ENCODE measurements at regions not wholly inside any gene's neighbourhood (a gene's known extent, or its start where the extent isn't known, plus 50 kb on each side); places are given as distances from the start of the nearest gene placed in this dataset.

DNA sequence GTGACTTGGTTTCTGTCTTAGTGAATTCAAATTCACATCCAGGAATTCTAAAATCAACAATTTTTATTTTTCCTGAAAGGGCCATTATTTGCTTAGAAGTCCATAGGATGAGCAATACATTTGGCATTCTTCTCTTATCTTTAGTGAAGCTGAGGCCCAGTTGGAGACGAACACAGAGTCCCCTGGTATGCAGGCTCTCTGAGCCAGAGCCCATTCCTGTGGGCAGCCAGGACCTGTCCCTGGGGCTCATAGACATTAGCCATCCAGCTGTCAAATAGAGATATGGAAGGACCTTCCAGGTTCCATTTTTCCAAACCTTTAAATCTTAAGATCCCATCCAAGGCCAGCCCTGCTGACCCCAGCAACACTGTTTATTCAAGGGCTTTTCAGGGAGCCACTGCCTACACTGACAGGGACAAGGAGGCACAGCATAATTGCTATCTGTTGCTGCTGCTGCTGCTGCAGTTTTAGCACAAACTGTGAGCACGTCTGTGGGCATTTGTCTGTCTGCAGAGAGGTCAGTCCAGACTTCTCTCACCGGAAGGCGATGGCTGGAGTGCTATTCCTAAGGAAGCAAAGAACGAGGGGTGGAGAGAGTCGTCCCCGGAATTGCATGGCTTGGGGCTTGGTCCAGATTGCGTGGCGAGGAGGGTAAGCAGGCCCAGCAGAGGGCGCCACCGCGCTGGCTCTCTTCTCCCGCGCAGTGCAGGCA, 639.0 kb downstream of the CCDC171 start:
- Mint-ChIP-seq H3K36me3 (no peaks in the 10 kb centered on the region), H3K4me1 (peaks cover 0 to 4% of the 10 kb centered on the region in 2 donors), H3K27me3 (no peaks in the 10 kb centered on the region), H3K9me3 (peaks cover 6 to 10% of the 10 kb centered on the region in 2 donors), H3K4me3 (no peak overlapping the region), H3K27ac (no peak overlapping the region)
- DNase-seq (peak; percentile 9), ATAC-seq (replicated peaks) (peak; percentile 69 to 73)

DNA sequence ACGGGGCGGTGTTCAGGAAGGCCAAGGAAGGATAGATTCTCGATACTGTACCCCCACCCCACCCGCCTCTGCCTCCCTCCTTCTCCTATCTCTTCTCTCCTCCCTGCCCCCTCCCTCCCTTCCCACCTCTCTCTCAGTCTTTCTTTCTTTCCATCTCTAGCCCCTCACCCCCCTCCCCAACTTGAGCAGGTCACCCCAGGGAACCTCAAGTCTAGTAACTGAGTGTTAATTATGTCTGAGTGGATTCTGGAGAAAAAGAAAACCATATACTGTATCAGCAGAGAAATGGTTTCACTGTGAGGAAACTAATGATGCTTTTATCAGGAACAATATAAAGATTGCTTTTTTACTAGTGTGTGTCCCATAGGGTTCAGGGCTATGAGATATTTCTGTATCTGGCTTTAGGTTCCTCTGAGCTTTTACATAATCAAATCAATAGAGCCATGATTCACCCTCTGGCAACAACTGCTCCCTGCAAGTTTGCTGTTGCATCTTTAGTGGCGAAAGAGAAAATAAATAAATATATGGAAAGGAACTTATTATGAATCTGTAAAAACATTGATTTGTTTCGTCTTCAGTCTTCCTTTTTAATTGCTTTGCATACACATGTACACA, 639.7 kb downstream of the CCDC171 start:
- Mint-ChIP-seq H3K4me1 (peaks cover 0 to 4% of the 10 kb centered on the region in 2 donors), H3K27ac (no peak overlapping the region), H3K27me3 (no peaks in the 10 kb centered on the region), H3K36me3 (no peaks in the 10 kb centered on the region), H3K4me3 (no peak overlapping the region), H3K9me3 (peaks cover 6 to 10% of the 10 kb centered on the region in 2 donors)
- DNase-seq (no peak), ATAC-seq (replicated peaks) (peak in 1 of 2 donors; percentile 4)

DNA sequence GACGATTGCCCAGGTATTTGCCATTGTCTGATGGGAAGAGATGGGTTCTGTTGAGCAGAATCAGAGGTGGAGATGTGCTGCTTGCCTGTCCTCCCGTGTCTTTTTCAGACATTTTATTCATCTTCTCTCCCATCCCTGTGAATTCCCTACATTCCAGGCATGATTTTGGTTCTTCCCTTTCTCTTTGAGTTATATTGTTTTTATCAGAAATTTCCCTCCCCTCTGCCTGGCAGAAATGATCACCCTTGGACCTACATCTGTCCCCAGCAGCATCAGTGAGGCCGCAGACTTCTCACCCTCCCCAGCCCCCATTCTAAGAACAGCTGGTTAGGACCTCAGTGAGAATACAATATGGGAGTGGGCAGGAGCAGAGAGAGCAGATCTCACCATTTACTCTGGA, 640.2 kb downstream of the CCDC171 start:
- no peak overlapping the region for H3K27ac Mint-ChIP-seq
- no peak for ATAC-seq (replicated peaks)
- H3K36me3 Mint-ChIP-seq: no peaks in the 10 kb centered on the region
- H3K27me3 Mint-ChIP-seq: no peaks in the 10 kb centered on the region
- peaks cover 0 to 4% of the 10 kb centered on the region in 2 donors for H3K4me1 Mint-ChIP-seq
- no peak overlapping the region for H3K4me3 Mint-ChIP-seq
- peaks cover 6 to 10% of the 10 kb centered on the region in 2 donors for H3K9me3 Mint-ChIP-seq
- DNase-seq: no peak

DNA sequence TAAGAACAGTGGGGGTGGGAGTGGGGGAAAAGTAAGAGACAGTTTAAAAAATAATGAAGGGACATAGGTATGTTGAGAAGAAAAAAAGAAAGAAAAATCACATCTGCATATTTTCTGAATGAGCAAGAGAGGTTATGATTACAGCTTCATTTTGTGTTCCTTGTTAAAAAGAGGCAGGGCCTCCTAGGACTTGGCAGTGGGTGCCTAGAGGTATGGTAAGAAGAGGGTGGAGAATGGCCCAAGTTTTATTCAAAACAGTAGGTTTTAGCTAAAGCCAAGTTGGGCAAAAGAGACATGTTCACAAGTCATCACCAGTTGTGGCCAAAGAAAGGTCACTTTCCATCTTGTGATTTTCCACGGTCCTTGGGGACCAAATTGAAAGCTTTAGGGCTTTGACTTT, 643.4 kb downstream of the CCDC171 start:
- no peak overlapping the region for H3K4me3 Mint-ChIP-seq
- no peaks in the 10 kb centered on the region for H3K36me3 Mint-ChIP-seq

DNA sequence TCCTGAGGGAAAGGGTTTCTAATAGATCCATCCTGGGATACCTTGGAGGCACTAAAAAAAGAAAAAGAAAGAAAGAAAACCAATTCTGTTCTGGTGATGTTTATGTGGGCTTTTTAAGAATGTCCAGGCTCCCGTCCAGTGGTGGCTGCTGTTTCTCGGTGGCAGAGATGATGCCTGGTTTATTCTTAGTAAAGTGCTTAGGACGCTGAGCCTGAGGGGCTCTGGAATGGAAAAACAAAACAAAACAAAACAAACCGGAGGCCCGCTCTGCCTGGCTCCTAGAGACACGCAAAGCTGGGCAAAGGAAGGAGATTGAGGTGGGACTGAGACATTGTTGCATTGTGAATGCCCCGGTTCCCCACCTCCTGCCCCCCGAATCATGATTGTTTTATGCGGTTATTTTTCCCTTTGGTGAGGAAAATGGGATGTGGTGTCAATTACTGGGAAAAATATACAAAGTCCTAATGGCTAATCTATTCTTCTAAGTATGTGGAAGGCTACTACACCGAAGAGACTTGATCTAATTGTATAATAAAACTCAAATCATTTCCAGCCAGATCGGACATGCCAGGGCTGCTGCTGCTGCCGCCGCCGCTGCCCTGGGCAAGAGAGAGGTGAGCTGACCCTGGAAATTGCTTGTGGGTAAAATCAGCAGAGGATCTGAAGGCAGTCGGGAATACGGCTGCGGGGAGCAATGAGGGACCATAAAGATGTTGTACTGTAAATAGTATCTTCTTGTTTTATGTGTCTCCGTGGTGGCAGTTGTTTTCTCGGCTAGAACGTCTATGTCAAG, 644.9 kb downstream of the CCDC171 start:
- ATAC-seq (replicated peaks): no peak
- no peak for DNase-seq
- peaks cover 0 to 2% of the 10 kb centered on the region in 2 donors for H3K9me3 Mint-ChIP-seq
- H3K4me3 Mint-ChIP-seq: no peak overlapping the region
- H3K27ac Mint-ChIP-seq: no peak overlapping the region
- no peaks in the 10 kb centered on the region for H3K36me3 Mint-ChIP-seq
- H3K27me3 Mint-ChIP-seq: no peaks in the 10 kb centered on the region
- no peaks in the 10 kb centered on the region for H3K4me1 Mint-ChIP-seq

More for the DNA sequence above, 643.4 kb downstream of the CCDC171 start:
- no peak for ATAC-seq (replicated peaks)
- Mint-ChIP-seq H3K9me3 (peaks cover 0 to 2% of the 10 kb centered on the region in 2 donors), H3K4me1 (peaks cover 0 to 4% of the 10 kb centered on the region in 2 donors), H3K27ac (no peak overlapping the region), H3K27me3 (no peaks in the 10 kb centered on the region)
- no peak for DNase-seq

DNA sequence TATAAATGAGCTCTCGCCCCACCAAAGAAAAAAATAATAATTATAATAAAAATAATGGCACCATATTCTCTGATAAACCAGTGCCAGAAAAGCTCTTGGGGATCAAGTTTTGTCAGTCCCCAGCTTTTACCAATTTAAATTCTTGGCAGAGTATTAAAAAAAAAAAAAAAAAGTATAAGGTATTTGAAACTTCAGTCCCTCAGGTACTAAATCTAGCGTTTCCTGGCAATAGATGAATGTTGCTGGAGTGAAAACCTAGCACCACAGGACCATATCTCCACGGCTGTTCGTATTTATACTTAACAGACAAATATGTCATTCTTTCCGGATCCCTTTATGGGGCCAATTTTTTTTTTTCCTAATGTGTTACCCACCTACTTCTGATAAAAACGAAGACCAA, 646.2 kb downstream of the CCDC171 start:
- peaks cover 0 to 4% of the 10 kb centered on the region in 2 donors for H3K9me3 Mint-ChIP-seq
- no peak overlapping the region for H3K27ac Mint-ChIP-seq
- H3K4me1 Mint-ChIP-seq: no peaks in the 10 kb centered on the region
- DNase-seq: no peak
- no peak overlapping the region for H3K4me3 Mint-ChIP-seq
- no peak for ATAC-seq (replicated peaks)
- H3K27me3 Mint-ChIP-seq: no peaks in the 10 kb centered on the region
- no peaks in the 10 kb centered on the region for H3K36me3 Mint-ChIP-seq

DNA sequence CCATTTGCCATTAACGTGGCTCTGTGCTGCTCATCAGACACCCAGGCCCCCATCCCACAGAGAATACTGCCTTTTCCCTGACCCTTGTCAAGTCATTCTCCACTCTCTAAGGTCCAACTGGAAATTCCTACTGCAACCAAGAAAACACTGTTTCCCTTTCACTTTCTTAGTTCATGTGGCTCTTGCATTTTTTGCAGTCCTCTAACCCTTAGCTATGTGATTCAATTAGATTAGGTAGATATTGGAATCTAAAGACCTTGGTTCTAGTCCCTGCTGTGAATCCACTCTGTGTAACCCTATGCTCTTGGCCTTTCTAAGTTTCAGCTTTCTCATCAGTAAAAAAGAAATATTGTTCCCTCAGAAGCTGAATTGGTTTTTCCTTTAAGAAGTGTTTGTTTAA, 649.4 kb downstream of the CCDC171 start:
- Mint-ChIP-seq H3K4me3 (no peak overlapping the region), H3K27ac (no peak overlapping the region), H3K27me3 (no peaks in the 10 kb centered on the region), H3K9me3 (peaks cover 6 to 8% of the 10 kb centered on the region in 2 donors), H3K4me1 (no peaks in the 10 kb centered on the region), H3K36me3 (no peaks in the 10 kb centered on the region)
- ATAC-seq (replicated peaks) (no peak), DNase-seq (no peak)

DNA sequence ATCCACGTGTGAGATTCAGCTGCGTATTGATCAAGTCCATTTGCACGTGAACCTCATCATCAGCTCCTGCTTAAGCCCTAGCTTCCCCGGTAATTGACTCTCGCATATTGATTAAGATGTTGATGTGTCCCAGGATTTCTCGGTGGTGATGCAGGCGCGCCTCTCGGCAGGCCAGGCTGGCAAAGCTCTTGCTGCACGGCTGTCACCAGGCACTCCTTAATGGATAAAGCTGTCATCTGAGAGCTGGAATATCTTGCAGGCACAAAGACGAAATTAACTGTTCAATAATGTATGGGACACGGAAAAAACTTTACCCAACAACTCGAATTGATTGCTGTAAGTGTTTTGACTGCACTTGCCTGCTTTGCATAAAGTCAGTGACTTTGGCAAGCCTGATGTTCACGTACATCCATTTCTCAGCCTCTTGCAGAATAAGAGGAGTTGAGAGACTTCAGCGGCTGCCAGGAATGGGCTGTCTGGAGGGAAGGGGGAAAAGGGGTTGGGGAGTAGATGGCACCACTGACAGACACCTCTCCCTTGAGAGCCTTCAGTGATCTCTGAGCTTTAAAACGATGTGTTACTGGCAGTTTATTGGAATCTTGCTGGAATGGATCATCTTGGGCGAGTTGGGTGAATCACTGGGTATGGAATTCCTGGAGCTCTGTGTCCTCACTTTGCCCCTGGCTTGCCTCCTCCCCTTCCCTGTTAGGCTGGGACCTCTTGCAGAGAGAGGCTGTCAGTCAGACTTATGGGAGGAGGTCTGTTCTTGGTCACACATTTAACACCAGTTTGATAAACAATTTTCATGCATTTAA, 650.3 kb downstream of the CCDC171 start:
- no peak for ATAC-seq (replicated peaks)
- peaks cover 6 to 8% of the 10 kb centered on the region in 2 donors for H3K9me3 Mint-ChIP-seq
- no peaks in the 10 kb centered on the region for H3K36me3 Mint-ChIP-seq
- no peak for DNase-seq
- H3K4me3 Mint-ChIP-seq: no peak overlapping the region
- no peaks in the 10 kb centered on the region for H3K27me3 Mint-ChIP-seq
- H3K4me1 Mint-ChIP-seq: no peaks in the 10 kb centered on the region
- no peak overlapping the region for H3K27ac Mint-ChIP-seq

DNA sequence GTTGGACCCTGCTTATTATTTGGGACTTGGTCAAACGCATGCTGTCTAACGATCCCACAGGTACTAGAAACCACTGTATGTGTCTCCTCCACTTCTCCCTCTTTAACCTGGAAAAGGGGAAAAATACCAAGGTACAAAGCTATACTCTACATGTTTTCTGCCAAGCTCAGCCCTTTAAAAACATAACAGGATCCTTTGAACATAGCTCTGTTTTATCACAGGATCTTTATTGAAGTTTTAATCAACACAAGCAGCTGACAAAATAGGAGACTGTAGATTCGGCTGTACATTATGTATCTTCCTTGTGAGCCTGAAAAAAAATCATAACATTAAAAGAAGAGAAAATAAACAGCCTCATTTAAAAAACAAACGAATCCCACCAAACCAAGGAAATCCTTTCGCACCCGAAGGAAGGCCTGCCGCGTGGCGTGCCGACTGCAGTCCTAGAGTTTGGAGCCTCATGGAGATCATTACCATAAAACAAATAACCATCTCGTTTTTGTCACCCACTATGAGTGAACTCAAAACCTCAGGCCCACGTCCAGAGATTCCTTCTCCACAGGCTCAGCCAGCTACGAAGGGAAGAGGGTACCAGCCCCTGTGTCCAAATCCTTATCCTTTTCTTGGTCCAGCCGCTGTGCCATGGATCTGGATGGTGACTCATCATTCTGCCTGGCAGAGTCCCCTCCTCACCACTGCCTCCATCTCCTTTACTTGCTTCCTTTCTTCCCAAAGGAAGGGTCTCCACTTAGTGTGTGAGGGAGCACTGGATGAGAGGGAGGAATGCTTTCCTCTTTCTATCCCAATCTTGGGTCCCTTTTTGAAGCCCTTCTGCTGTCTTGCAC, 651.1 kb downstream of the CCDC171 start:
- no peaks in the 10 kb centered on the region for H3K4me1 Mint-ChIP-seq
- H3K4me3 Mint-ChIP-seq: no peak overlapping the region
- no peaks in the 10 kb centered on the region for H3K27me3 Mint-ChIP-seq
- H3K9me3 Mint-ChIP-seq: peaks cover 6 to 8% of the 10 kb centered on the region in 2 donors
- H3K36me3 Mint-ChIP-seq: no peaks in the 10 kb centered on the region
- DNase-seq: no peak
- ATAC-seq (replicated peaks): no peak
- no peak overlapping the region for H3K27ac Mint-ChIP-seq

DNA sequence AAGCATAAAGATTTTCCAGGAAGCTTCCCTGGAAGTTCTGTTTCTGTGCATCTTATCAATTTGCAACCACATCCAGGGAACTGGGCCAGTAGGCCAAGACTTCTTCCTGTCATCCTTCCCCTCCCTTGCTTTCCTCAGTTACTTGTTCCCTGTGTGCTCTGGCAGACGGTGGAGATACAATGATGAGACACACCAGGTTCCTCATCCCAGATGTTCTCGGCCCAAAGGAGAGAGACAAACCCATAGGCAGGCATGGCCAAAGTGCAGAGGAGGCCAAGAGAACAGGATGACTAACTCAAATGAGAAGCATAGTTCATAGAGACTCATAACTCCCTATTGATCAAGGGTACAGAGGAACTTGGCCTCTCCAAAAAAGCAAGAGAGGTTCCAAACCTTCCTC, 652.6 kb downstream of the CCDC171 start:
- Mint-ChIP-seq H3K9me3 (peaks cover 8 to 11% of the 10 kb centered on the region in 2 donors), H3K36me3 (no peaks in the 10 kb centered on the region), H3K4me1 (no peaks in the 10 kb centered on the region), H3K27me3 (no peaks in the 10 kb centered on the region), H3K27ac (no peak overlapping the region), H3K4me3 (no peak overlapping the region)
- DNase-seq (no peak), ATAC-seq (replicated peaks) (no peak)

DNA sequence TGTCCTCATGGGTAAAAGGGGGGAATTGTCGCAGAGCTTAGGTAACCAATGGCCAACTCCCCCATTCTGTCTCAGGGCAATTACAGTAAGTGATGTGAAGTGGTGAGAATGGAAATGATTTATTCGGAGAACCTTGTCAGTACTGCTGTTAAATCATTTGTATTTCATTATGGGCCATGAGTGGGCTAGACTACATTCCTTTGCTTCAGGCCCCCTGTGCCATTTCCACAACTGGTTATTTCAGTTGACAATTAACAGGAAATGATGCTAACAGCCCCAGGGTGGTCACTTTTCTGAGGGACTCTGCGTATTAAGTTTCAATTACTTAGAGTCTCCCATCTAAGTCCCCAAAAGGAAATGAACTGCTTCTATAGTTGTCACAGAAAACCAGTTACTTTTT, 653.7 kb downstream of the CCDC171 start:
- Mint-ChIP-seq H3K9me3 (peaks cover 6 to 12% of the 10 kb centered on the region in 2 donors), H3K27ac (no peak overlapping the region), H3K4me3 (no peak overlapping the region), H3K4me1 (no peaks in the 10 kb centered on the region), H3K36me3 (no peaks in the 10 kb centered on the region), H3K27me3 (no peaks in the 10 kb centered on the region)
- DNase-seq: no peak
- no peak for ATAC-seq (replicated peaks)

DNA sequence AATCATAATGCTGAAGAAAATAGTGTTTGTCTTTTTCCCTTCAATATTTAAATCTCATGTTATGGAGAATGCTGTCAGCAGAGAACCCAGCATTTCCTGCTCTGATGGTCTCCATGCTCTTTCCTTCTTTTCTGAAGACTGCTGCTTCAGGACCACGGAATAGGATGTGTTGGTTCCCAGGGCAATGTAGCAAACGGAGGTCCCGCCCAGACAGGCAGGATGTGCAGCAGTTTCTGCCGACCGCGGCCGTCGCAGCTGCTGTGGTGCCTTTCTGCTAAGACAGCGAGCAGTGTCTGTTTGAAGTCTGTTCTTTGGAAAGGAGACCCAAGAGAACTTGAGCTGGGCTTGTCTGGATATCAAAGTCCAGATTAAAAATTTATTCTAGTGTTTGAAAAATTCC, 654.3 kb downstream of the CCDC171 start:
- Mint-ChIP-seq H3K27me3 (no peaks in the 10 kb centered on the region), H3K27ac (no peak overlapping the region), H3K36me3 (no peaks in the 10 kb centered on the region), H3K4me3 (no peak overlapping the region), H3K9me3 (peaks cover 8 to 16% of the 10 kb centered on the region in 2 donors), H3K4me1 (no peaks in the 10 kb centered on the region)
- DNase-seq (no peak), ATAC-seq (replicated peaks) (no peak)

DNA sequence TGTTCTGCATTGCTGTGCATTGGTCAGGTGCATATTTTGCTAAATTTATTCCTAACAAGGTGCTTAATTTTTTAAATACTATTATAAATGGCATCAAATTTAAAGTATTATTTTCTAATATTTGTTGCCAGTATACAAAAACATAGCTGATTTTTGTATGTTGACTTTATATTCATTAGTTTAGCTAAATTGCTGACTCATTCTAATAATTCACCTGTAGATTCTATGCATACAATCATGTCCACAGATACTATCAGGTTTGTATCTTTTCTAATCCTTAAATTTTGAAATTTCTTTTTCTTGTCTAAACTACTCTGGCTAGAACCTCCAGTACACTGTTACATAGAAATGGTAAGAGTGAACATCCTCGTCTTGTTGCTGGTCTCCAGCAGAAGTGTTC, 657.6 kb downstream of the CCDC171 start:
- no peaks in the 10 kb centered on the region for H3K27me3 Mint-ChIP-seq
- H3K27ac Mint-ChIP-seq: no peak overlapping the region
- ATAC-seq (replicated peaks): no peak

More for the DNA sequence above, 657.6 kb downstream of the CCDC171 start:
- no peaks in the 10 kb centered on the region for H3K36me3 Mint-ChIP-seq
- H3K4me1 Mint-ChIP-seq: no peaks in the 10 kb centered on the region
- H3K4me3 Mint-ChIP-seq: no peak overlapping the region
- DNase-seq: no peak
- peaks cover 6 to 10% of the 10 kb centered on the region in 2 donors for H3K9me3 Mint-ChIP-seq
